Activated CD8-positive, alpha-beta T cell treated with anti-CD3 and anti-CD28 coated beads for 36 hours (primary cell): ENCODE measurements at regions not wholly inside any gene's neighbourhood (a gene's known extent, or its start where the extent isn't known, plus 50 kb on each side); places are given as distances from the start of the nearest gene placed in this dataset.

Source experiments
- ATAC-seq: fragments of 200-7000 bp; cut with Tn5 transposase; one replicate; pipeline ENCODE4 v1.10.0; 2021; ENCODE audit warnings: mild to moderate bottlenecking, moderate library complexity
- CTCF ChIA-PET: fragments of 350-600 bp; sonication (Branson Sonifier 250); formaldehyde crosslinking; loops from one replicate; lab custom pipeline; 2021; ENCODE audit warnings: antibody characterized with exemption; lab: Charles Lee
- POLR2A ChIA-PET: fragments of 350-600 bp; sonication (Branson Sonifier 250); formaldehyde crosslinking; loops from one replicate; lab custom pipeline; 2021; ENCODE audit warnings: antibody characterized with exemption; lab: Charles Lee
- DNase-seq: peaks from one replicate; pipeline ENCODE4 v3.0.0-alpha.2; 2020
- H3K27ac Mint-ChIP-seq: one replicate; pipeline ENCODE4 v1.8.0; 2021; ENCODE audit warnings: mild to moderate bottlenecking, mixed read lengths
- H3K27me3 Mint-ChIP-seq: one replicate; pipeline ENCODE4 v1.8.0; 2021; ENCODE audit warnings: mixed read lengths
- H3K36me3 Mint-ChIP-seq: one replicate; pipeline ENCODE4 v1.8.0; 2021; ENCODE audit warnings: low read depth, mixed read lengths
- H3K4me1 Mint-ChIP-seq: one replicate; pipeline ENCODE4 v1.8.0; 2021; ENCODE audit warnings: low read depth, mixed read lengths
- H3K4me3 Mint-ChIP-seq: one replicate; pipeline ENCODE4 v1.8.0; 2021; ENCODE audit warnings: mild to moderate bottlenecking, moderate library complexity, mixed read lengths
- H3K9me3 Mint-ChIP-seq: one replicate; pipeline ENCODE4 v1.8.0; 2021; ENCODE audit warnings: mixed read lengths
- CTCF ChIP-seq: fragments of 200-600 bp; IDR thresholded peaks from one replicate; pipeline ENCODE4 v1.8.0; 2022; ENCODE audit warnings: antibody characterized with exemption, mild to moderate bottlenecking
- intact Hi-C: fragments of 100-400 bp; cut with micrococcal nuclease; formaldehyde crosslinking; loops from one replicate; pipeline ENCODE4 v1.10.0; 2022

DNA sequence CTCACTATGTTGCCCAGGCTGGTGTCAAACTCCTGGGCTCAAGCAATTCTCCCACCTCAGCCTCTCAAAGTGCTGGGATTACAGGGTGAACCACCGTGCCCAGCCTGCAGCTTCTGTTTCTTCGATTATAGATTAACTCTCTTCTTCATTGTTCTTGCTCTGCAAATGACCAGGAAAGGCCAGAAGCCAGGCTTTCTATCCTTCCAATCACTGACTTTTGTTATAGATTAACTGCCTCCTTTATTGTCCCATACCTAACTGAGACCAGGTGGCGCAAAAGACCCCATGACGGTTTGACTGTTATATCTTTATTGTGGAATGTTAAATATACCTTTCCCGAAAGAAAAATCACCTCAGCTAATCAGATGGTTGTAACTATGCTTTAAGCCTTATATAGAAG lies 196.9 kb downstream of the MREG start:
- no peak overlapping the region for H3K27ac Mint-ChIP-seq
- H3K27me3 Mint-ChIP-seq: peaks cover 12% of the 10 kb centered on the region
- peaks cover 3% of the 10 kb centered on the region for H3K9me3 Mint-ChIP-seq
- intact Hi-C loops: no loop called here
- CTCF ChIA-PET: no interaction called here
- H3K4me1 Mint-ChIP-seq: peaks cover 8% of the 10 kb centered on the region
- POLR2A ChIA-PET: no interaction called here
- ATAC-seq (no peak), DNase-seq (no peak)
- no peak overlapping the region for H3K4me3 Mint-ChIP-seq
- no peak for TF ChIP-seq CTCF
- H3K36me3 Mint-ChIP-seq: no peaks in the 10 kb centered on the region

DNA sequence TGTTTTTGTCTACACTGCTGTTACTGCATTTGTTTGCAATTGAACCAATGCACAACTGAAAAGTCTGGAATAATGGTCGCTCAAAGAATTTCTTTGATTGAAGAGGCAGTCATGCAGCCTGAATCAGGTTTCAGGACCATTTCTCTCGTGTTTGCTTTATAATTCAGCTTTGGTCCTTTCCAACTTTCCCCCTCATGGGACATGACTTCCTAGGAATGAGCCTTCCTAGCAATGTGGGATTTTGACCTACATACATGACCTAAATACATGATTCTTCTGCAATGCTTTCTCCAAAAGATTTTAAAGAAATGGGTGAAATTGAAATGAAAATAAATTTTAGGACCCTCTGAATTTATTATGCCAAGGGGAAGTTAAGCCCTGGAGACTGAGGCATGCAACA lies 197.4 kb downstream of the MREG start:
- ChIA-PET POLR2A (no interaction called here), CTCF (no interaction called here)
- TF ChIP-seq CTCF: no peak
- Mint-ChIP-seq H3K36me3 (no peaks in the 10 kb centered on the region), H3K4me3 (no peak overlapping the region), H3K4me1 (peaks cover 13% of the 10 kb centered on the region), H3K9me3 (peaks cover 3% of the 10 kb centered on the region), H3K27ac (no peak overlapping the region), H3K27me3 (peaks cover 9% of the 10 kb centered on the region)
- no peak for ATAC-seq
- DNase-seq: no peak
- intact Hi-C loops: no loop called here

GRCh38 chr2:215812966-215813365 lies 200.4 kb downstream of the MREG start:
- H3K4me1 Mint-ChIP-seq: peaks cover 16% of the 10 kb centered on the region
- TF ChIP-seq CTCF: no peak
- no peaks in the 10 kb centered on the region for H3K9me3 Mint-ChIP-seq
- no peaks in the 10 kb centered on the region for H3K36me3 Mint-ChIP-seq
- peaks cover 4% of the 10 kb centered on the region for H3K27me3 Mint-ChIP-seq
- no peak overlapping the region for H3K4me3 Mint-ChIP-seq
- H3K27ac Mint-ChIP-seq: no peak overlapping the region
- DNase-seq (no peak), ATAC-seq (no peak)
- ChIA-PET CTCF (interaction anchor here (1.0 kb wide), 1 partner anchor 15 kb away, joined by 4 read pairs; no protein-coding TSS in a partner anchor), POLR2A (no interaction called here)
- intact Hi-C loops: no loop called here

- Mint-ChIP-seq H3K27ac (no peak overlapping the region), H3K4me3 (no peak overlapping the region), H3K4me1 (peaks cover 16% of the 10 kb centered on the region), H3K9me3 (no peaks in the 10 kb centered on the region), H3K27me3 (no peaks in the 10 kb centered on the region), H3K36me3 (no peaks in the 10 kb centered on the region)
- CTCF ChIA-PET: interaction anchor here (0.9 to 1.1 kb wide), 2 partner anchors 17 to 262 kb away, joined by 3 to 4 read pairs; no protein-coding TSS in a partner anchor
- TF ChIP-seq CTCF: no peak
- POLR2A ChIA-PET: interaction anchor here (0.6 kb wide), 1 partner anchor 167 kb away, joined by 3 read pairs; no protein-coding TSS in a partner anchor
- ATAC-seq (no peak), DNase-seq (no peak)
- intact Hi-C loops: no loop called here
These were observed 201.7 kb downstream of the MREG start for GRCh38 chr2:215811409-215812345.

GRCh38 chr2:215811003-215811402 lies 202.3 kb downstream of the MREG start:
- ChIA-PET POLR2A (no interaction called here), CTCF (interaction anchor here (0.9 kb wide), 1 partner anchor 262 kb away, joined by 3 read pairs; no protein-coding TSS in a partner anchor)
- Mint-ChIP-seq H3K4me1 (peaks cover 16% of the 10 kb centered on the region), H3K36me3 (no peaks in the 10 kb centered on the region), H3K9me3 (no peaks in the 10 kb centered on the region), H3K4me3 (no peak overlapping the region), H3K27ac (no peak overlapping the region), H3K27me3 (no peaks in the 10 kb centered on the region)
- intact Hi-C loops: no loop called here
- no peak for ATAC-seq
- no peak for TF ChIP-seq CTCF
- DNase-seq: no peak
